HG03097 (cell line): ENCODE measurements at regions not wholly inside any gene's neighbourhood (a gene's known extent, or its start where the extent isn't known, plus 50 kb on each side); places are given as distances from the start of the nearest gene placed in this dataset.
A peak's percentile ranks its signal among the peaks of the same experiment; 100 is the strongest.

Source experiments
- ATAC-seq: cut with Tn5 transposase; IDR thresholded peaks from one replicate; pipeline ENCODE4 v1.9.1; 2021; ENCODE audit not compliant: unreplicated experiment, low FRiP score

DNA sequence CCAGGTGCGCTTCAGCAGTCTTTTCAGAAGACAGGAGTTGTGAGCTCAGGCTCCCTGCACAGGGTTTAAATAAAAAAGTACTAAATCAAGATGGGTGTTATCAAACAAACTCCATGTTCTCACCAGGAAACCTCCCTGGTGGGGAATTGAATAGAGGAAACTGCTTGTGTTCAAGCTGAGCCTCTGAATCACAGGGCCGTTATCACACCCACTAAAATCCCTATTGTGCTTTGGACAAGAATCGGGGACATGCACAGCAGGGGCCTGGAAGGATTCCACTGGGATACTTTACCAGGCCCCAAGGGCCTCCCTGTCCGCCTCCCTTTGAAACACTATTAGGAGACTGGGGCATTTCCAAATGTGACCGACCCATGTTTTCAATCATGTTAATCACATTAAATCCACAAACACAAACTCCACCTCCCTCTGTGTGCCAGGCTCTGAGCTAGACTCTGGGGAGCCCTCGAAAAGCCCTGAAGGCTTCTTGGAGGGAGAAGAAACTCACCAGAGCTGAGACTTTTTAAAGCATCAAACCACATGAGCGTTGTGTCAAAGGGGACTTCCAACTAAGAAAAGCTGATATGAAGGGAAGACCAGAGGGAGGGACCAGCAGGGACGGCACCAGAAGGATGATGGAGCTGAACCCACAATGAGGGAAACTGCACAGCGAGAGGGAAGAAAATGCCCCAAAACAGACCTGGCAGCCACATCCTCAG lies 458.7 kb upstream of the ID2 start:
- no peak for ATAC-seq

DNA sequence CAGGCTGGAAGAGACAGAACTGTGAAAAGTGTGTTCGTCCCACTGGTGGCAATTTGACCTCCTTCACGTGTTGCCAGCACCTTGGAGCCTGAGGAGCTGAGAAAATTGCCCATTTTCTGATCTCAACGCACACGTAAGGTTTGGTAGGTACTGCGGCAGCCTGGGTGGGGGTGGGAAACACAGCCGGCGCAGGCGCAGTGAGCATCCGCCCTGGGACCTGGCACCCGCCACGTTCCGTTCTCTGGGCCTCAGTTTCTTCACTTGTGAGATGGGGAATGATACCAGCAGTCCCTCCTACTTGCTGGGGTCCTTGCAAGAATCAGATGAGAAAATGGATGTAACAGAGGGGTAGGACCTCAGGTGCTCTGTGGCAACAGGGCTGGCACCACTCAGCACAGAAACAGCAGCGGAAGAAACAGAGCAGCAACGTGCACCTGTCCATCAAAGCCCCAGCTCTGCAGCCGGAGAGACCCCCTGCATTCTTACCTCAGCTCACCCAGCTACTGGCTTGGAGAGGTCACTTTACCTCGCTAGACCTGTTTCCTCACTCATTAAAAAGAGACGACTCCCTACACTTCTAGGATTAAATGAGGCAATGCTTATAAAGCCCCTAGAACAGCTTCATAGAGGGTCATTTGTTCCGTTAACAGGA lies 458.0 kb upstream of the ID2 start:
- ATAC-seq, result no peak

DNA sequence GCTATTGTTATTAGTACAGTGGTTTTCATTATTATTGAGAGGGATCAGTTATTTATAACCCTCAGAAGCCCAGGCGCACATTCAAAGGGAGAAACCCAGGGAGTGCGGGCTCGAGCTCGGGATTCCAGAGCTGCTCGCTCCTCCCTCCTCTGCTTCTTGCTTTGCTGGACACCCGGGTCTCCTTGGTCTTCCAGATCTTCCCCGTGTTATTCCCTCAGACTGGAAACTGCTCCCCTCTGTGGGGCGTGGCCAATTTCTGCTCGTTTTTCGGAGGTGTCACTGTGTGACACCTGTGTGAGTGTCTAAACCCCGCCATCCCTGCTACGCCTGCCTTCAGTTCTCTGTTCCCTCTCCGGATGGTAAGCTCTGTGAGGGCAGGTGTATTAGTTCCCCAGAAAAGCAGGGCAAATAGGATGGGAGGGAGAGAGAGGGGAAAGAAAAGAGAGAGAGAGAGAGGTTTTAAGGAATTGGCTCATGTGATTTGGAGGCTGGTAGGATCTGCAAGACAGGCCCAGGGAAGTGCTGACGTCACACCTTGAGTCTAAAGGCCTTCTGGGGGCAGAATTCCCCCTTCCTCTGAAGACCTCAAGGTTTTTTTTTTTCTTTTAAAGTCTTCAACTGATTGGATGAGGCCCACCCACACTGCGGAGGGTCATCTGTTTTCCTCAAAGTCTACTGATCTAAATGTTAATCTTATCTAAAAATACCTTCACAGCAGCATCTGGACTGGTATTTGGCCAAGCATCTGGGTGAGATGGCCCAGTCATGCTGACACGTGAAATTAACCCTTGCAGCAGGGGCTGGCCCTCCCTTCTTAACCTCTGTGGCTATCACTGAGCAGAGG lies 457.3 kb upstream of the ID2 start:
- no peak for ATAC-seq

DNA sequence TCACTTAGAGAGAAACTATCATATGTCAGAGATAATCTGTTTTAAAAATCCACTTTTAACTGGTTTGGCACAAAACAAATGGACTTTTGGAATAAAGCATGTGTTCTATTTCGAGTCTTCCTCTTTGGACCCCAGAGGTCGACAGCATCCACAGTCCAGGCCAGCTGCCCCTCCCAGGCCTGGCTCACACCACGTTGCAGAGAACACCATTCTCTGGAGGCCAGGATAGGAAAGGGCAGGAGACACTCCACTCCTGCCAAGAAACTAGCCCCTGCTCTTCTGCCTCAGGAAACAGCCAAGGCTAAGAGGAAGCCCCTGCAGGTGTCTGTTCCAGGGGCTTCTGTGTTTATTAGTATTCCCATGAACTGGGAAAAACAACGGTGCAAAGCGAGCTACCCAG lies 456.6 kb upstream of the ID2 start:
- no peak for ATAC-seq

DNA sequence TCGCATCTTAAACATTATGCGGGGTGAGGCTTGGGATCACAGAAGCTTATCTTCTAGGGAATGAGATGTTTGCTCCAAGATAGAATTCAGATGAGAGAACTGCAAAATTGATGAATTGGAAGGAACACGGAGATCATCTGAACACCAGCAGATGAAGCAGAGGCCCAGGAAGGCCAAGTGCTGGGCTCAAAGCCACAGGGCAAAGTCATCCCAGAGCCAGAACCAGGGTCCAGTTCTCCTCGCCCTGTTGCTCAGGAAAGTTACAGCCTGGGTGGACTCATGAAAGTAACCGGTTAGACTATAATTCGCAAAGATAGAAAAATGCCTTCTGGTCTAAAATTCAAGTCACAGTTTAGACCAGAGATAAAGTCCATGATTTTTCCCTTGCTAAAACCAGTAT lies 456.1 kb upstream of the ID2 start:
- ATAC-seq, result no peak

DNA sequence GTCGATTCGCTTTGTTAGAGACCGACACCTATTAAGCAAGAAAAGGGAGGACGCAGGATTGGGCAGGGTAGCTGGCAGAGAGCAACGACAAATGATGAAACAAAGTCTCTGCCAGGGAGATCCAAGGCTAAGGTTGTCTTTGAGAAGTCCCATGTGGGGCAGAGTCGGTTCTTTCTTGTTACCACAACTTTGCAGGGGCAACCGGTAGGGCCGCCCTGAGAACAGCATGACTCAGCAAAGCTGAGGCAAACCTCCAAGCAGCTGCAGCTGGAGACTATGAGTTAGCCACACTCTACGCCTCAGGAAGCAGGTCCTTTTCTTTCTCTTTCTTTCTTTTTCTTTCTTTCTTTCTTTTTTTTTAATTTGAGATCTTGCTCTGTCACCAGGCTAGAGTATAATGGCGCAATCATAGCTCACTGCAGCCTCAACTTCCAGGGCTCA lies 452.3 kb upstream of the ID2 start:
- peak; percentile 71 for ATAC-seq

DNA sequence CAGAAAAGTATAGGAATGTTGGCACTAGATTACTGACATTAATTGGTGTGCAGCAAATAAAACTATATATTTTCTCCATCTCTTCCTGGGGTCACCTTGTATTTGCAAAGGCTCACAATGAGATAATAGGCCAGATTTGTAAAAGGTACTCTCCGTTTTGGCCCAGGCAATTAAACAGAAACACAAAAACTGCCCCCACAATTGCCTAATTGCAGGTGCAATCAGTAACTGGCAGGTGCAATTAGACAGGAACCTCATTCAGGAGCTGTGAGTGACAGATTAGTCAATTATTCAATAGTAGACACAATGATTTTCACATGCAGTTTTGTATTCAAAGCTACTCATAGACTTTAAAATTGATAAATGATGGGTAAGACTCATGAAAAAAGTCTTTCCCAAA lies 451.4 kb upstream of the ID2 start:
- ATAC-seq, result no peak

DNA sequence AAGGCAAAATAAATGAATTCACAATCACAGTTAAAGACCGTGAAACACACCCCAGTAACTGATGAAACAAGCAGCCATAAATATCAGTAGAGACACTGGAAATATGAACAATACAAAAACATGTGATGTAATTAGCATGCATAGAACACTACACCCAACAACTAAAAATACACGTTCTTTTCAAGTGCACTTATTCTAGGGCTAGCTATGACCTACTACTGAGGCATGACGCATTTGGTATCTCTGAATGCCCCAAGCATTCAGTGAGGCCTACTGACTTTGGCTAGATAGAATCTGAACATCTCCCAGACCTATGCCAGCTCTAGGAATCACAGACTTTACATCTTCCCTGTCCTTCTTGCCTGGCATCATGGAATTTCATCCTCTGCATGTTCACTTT lies 450.0 kb upstream of the ID2 start:
- ATAC-seq, result no peak

DNA sequence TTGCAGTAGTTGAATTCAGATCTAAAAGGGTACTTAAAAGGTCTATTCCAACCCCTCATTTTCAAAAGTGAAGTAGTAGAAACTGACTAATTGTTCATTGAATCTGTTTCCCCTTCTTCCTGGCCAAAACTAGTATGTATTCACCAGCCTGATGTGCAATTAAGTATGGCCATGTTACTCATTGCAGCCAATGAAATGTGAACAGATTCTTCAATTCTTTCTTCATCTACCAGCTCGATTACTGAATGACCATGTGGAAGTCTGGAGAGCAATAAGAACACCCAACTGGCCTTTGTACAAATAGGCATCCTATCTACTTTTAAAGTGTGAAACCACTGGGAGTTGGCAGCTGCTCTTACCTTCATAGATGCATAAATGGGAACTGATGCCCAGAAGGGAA lies 449.0 kb upstream of the ID2 start:
- no peak for ATAC-seq

DNA sequence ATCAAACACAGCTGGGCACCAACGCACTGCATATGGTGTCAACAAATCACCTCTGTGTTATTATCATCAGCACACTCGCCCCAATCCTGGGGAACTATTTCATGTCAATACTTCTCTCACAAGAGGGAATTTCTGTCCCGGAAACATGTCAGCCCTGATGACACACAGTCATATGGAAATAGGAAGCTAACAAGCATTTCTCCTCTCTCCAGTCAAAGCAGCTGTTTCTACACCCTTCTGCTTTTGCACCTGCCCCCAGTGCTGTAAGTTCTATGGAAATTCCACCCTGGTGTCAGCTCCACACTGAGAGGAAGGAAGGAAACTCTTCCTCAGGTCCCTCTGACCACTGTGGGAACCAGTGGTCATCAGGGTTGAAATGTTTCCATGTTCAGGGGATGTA lies 447.6 kb upstream of the ID2 start:
- ATAC-seq, result peak; percentile 22

DNA sequence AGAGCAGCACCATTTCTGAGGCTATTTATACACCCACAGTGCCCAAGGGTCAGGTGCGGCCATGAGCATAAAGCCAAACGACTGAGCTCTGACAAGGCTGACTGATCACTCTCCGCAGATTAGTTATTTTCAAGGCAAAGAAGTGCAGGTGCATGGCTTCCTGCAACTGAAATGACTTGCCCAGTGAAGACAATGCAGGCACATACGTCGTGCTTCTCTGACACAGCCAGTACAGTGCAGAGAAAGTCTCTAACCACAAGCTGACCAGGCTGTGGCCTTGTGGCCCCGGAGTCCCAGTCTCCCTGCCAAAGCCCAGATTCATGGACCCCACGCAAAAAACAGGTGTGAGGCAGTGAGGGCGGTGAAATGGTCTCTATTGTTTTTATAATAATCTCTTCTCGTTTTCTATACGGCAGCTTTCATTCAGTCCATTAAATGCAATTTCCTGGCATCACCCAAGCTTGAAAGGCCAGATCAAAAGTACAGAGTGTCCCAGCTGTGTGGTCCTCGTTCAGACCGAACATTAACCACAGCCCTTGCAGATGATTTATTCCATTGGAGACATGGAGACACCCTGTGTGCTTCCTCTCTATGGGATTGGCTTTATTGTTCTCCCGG lies 447.0 kb upstream of the ID2 start:
- peak; percentile 87 for ATAC-seq

DNA sequence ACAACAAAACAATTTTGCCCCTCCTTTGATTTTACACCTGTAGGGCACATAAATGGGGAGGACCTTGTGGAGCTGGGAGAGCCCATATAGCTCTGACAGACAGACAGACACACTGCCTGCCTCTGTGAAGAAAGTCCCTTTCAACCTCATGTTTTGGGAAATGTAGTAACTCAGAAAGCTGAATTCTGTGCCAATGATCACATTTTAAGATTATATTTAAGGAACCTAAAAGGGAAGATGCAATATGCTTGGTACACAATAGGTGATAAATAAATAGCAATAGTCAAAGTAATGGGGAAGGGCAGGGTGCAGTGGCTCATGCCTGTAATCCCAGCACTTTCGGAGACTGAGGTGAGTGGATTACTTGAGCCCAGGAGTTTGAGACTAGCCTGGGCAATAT lies 446.4 kb upstream of the ID2 start:
- no peak for ATAC-seq

DNA sequence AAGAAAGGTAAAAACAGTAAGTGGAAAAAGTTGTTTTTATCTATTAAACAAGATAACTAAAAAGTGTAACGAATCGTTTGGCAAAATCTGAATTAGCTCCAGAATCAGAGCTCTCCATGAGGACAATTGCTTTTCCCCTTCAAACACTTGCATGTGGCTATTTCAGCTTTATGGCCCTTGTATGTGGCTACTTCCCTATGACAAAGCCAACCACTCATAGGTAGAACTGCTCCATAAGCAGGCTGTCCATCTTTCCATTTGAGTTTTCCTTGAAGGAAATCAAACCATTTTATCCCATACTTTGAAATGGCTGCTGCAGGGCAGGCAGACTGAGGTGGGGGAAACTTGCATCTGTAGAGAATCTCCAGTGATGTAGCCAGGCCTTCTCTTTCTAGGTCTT lies 445.5 kb upstream of the ID2 start:
- no peak for ATAC-seq

DNA sequence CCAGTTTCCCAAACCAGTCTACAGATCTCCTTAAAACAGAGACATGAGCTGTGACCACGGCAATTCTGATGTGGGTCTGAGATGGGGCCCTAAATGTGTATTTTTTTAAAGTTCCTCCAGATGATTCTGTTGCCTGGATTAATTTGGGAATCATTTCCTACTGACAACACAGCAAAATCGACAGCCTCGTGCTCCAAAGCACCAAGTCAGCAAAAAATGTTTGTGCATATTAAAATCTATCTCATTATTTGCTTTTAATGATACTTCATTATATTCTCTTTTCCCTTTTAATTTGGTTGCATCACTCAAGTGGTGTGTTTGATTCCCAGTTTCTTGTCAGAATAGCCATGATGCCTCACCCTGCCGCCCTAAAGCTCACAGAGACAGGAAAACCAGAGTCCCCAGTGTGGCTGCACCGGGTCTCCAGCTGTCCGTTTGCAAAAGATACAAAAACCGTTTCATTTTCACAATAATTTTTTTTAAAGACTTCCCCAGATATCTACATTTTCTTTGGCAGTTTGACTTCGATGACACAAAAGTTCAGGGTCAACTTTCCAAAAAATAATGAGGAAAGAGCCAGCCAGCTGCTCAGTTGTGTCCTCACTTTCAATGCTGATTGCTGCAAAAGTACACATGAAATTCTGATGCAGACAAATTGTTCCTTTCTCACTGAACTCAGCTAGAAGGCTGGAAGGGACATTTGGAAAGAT lies 443.2 kb upstream of the ID2 start:
- no peak for ATAC-seq

DNA sequence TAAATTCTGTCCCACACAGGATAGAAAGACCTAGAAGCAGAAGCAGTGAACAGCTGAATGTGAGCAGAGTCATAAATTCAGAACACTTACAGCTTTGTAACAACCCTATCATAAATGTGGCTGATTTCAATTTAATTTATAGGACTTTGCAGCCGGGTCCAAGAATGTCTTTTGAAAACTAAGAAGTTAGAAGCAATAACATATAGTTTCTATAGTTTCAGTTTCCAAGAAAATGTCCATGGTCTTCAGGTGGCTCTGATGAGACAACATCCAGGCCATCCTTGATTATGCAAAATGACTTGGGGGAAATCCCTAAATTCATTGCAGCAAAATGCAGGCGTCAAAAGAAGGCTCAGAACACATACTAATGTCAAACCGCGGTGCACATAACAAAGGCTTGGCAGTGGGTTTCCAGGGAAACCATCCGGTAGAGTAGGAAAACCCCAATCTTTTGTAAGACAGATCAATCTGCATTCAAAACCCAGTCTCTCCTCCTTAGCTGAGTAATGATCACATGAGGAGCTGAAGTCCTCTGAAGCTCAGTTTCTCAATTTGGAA lies 442.2 kb upstream of the ID2 start:
- ATAC-seq, result no peak

DNA sequence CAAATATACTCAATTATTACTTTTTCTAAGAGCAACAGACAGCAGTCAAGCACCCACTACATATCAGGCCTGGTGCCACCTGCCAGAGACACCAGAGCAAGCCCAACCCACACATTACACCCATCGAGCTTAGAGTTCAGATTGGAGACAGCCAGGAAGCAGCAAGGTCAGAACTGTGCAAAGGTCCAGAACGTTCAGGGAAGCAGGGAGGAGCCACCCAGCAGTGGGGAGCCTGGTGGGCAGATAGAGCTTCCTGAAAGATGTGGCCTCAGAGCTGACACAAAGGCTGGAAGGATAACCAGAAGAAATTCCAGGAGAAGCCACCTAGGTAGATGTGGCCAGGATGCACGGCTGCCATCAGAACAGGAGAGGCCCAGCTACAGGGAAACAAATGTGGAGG lies 440.5 kb upstream of the ID2 start:
- ATAC-seq, result no peak

DNA sequence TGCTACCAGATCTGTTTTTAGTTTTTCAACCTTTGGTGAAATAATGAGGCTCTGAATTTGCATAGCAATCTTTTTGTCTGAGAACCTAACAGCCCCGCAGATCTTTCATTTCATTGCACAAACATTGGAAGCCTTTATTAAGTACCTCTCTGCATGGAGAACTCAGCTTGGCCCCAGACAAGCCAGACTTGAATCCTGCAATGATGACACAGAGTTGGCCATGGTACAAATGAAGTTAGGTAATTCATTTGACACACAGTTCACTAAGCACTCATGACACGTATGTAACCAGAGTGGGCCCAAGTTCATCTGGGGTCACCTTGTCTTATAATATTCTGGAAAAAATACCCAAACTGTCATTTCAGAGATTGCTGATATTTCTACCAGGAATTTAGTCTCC lies 439.1 kb upstream of the ID2 start:
- no peak for ATAC-seq

DNA sequence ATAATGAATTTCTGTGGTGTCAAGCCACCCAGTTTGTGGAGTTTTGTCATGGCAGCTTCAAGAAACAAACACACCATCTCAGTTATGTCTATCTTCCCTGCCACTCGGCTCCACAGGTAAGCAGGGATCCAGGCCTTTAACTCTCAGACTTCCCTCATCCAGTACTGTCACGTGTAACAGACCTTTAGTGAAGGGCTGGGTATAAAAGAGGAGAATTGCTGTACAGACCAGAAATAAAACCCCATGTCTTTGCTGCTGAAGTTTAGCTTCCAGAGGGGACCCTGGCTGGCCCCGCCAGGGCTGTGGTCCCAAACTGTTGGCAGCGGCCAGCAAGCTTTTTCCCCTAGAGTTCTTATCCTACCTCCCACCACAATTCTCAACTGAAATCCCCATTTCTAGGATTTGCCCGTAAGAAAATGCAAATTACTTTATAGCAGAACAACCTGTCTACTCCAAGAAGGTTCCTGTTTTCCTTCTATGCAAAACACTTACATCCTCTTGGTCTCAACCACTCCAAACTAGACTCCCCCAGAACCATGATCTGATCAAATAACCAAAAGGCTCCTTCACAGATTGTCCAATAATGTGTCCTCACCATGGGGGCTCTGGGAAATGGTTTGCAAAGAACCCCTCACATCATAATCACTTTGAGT lies 438.0 kb upstream of the ID2 start:
- ATAC-seq, result no peak

DNA sequence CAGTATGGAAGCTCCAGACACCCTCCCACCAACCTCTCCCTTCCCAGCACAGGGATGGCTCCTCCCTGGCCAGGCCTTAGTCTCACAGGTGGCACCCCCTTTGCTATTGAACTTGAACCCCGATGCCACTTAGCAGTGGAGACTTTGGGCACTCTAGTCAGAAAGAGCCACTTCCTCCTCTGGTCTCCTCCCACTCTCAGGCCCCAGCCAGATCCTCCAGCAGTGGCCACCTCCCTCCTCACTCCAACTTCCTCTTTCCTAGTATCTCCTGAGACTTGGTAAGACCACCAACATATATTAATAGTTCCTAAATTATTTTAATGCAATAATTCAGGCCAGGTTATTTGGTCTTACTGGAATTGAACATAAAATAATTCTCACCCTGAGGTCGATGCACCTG lies 437.2 kb upstream of the ID2 start:
- ATAC-seq, result no peak

DNA sequence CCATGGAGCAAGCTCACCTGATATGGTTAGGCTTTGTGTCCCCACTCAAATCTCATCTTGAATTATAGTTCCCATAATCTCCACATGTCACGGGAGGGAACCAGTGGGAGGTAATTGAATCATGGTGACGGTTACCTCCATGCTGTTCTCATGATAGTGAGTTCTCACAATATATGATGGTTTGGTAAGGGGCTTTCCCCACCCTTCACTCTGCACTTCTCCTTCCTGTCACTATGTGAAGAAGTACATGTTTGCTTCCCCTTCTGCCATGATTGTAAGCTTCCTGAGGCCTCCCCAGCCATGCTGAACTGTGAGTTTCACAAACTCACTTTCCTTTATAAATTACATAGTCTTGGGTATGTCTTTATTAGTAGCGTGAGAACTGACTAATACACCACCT lies 435.7 kb upstream of the ID2 start:
- no peak for ATAC-seq
